ENCODE measurements at regions not wholly inside any gene's neighbourhood (a gene's known extent, or its start where the extent isn't known, plus 50 kb on each side); places are given as distances from the start of the nearest gene placed in this dataset.

DNA sequence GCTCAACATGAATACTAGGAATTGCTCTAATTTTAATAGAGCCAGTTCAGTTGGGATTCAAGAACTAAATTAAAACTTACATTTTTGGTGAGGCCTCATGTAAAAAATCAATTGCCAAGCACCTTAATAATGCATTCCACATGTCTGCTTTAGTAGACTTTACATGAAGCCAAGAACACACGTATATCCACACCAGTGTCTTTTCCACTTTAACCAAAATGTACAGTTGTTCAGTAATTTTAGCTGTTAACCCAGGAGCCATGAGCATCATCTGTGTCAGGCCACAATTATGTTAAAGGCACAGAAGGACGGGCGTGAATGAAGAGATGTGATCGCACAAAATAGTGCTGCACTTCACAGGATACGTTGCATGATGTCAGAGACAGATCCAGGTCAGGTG is 136.7 kb downstream of the TLR5 start:
- TF ChIP-seq CTCF (IDR thresholded peaks at IDR 0.05) (no peak), POLR2AphosphoS5 (IDR thresholded peaks at IDR 0.05; ENCODE audit: insufficient read depth in 1 of 2, low read depth in 1 of 2) (no peak)

All from vagina (tissue), 2 donors.